HEK293T (cell line): ENCODE measurements at regions not wholly inside any gene's neighbourhood (a gene's known extent, or its start where the extent isn't known, plus 50 kb on each side); places are given as distances from the start of the nearest gene placed in this dataset.

Experiments
- BHLHE40 ChIP-seq: fragments of 450-650 bp; IDR thresholded peaks from 2 replicates; pipeline ENCODE4 v1.6.1; 2016; ENCODE audit warnings: mild to moderate bottlenecking, moderate library complexity, borderline replicate concordance
- SP1 ChIP-seq: fragments of 450-650 bp; IDR thresholded peaks from 2 replicates; pipeline ENCODE4 v1.6.1; 2017

DNA sequence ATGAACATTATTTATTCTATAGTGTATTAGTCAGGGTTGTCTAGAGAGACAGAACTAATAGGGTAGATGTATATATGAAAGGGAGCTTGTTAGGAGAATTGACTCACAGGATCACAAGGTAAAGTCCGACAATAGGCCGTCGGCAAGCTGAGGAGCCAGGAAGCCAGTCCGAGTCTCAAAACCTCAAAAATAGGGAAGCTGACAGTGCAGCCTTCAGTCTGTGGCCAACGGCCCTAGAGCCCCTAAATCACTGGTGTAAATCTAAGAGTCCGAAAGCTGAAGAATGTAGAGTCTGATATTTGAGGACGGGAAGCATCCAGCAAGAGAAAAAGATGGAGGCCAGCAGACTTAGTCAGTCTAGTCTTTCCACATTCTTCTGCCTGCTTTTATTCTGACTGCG is 912.2 kb downstream of the FLRT2 start:
- TF ChIP-seq BHLHE40 = no peak
- no peak for TF ChIP-seq SP1
